Endothelial cell of hepatic sinusoid (primary cell): ENCODE measurements at regions not wholly inside any gene's neighbourhood (a gene's known extent, or its start where the extent isn't known, plus 50 kb on each side); places are given as distances from the start of the nearest gene placed in this dataset.
"Not testable (repeated sequence)": the region's sequence is repeated elsewhere in the genome, so short reads cannot be mapped to it uniquely, and the experiment has no call there.

Experiments used
- in situ Hi-C: cut with HindIII; loops from 2 replicates; pipeline ENCODE4 v1.10.0; 2017; ENCODE audit warnings: low sequenced_read_pairs

DNA sequence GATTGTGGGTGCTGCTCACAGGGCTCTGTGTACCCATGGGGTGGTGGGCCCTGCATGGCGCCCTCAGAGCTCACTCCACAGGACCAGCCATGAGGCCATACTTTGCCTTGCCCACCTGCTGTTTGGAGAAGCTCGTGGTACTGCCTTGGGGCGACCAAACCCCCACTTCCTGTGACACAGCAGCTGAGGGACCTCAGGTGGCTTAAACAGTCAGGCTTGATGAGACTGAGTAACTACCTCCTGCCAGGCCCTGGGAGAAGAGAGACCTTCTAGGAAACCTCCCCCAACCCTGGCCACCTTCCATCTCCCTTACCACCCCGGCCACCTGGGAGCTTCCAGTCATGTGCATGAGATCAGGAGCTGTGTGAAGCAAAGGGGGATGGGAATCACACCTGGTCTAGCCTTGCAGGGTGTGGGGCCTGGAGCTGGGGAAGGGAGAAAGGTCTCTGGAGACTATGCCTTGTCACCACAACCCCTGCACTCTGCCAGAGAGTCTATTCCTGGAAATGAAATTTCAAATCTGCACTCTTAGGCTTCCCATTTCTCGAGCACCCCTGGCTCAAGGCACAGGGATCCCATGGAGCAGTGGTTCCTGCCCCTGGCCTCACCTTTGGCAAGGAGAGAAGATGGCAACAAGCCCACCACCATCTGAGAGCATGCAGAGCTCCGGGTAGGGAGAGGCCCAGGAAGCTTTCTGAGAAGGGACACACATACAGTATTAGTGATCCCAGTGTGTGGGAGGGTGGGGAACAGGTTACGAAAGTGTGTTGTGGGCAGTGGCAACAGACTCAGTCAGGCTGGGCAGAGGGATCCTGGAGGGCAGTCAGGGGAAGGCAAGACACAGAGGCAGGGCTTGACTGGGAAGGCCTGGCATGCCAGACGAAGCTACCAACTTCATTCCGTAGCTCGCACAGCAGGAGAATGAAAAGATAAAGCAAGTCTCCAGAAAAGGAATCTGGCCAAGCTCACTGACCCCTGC is 125.0 kb downstream of the URI1 start:
- in situ Hi-C loops: no loop called here

DNA sequence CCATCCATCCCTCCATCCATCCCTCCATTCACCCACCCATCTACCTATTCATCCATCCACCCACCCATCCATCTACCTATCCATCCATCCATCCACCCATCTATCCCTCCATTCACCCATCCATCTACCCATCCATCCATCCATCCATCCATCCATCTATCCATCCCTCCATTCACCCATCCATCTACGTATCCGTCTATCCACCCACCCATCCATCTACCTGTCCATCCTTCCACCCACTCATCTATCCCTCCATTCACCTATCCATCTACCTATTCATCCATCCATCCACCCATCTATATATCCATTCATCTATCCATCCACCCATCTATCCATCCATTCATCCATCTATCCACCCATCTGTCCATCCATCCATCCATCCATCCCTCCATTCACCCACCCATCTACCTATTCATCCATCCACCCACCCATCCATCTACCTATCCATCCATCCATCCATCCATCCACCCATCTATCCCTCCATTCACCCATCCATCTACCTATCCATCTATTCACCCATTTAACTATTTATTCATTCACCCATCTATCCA is 126.0 kb downstream of the URI1 start:
- in situ Hi-C loops: not testable (repeated sequence)

DNA sequence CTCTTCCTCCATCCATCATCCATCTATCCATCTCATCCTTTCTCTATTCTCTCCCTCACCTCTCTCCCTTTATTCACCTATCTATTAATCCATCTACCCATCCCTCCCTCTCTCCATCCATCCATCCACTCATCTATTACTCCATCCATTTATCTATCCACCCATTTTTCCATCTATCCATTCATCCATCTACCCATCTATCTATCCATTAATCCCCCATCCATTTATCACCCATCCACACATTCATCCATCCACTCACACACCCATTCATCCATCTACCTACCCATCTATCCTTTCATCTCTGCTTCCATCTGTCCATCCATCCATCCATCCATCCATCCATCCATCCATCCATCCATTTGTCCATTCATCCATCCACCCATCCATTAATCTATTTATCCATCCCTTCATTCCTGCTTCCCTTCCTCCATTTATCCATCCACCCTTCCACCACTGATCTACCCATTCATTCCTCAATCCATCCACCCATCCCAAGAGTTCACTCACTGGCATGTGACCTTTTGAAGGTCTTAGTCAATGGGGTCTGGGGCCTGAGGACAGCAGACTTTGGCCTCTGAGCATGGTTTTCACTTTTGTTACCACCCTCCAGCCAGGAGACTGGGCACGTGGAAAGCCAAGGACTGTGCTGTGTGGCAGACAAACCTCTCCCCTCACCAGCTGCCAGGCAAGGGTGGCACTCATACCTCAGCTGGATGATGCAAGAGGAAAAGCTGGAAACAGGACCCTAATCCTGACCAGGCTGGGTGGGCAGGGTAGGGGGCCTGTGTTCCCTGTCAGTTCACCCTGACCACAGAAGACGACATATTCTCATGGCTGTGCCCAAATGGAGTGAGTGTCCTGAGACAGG is 126.7 kb downstream of the URI1 start:
- in situ Hi-C loops: no loop called here

DNA sequence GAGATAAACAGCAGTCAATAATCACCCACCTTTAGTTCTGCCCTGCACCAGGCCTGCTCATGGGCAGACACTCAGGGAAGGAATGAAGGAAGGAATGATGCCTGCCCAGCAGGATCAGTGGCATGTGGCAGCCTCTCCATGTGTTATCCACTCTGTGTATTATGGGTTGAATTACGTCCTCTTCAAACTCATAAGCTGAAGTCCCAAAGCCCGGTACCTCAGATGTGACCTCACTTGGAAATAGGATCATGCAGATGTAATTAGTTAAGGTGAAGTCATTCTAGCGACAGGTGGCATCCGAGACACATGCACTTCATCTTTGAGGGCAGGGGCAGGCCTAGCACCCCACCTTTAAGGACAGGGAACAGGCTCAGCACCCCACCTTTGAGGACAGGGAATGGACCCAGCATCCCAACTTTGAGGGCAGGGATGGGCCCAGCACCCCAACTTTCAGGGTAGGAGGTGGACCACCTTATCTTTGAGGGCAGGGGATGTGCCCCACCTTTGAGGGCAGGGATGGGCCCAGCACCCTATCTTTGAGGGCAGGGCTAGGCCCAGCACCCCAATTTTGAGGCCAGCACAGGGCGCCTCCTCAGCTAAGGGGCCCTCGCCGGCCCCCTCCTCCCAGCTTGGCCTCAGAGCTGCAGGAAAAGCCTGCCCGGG is 127.6 kb downstream of the URI1 start:
- in situ Hi-C loops: no loop called here

DNA sequence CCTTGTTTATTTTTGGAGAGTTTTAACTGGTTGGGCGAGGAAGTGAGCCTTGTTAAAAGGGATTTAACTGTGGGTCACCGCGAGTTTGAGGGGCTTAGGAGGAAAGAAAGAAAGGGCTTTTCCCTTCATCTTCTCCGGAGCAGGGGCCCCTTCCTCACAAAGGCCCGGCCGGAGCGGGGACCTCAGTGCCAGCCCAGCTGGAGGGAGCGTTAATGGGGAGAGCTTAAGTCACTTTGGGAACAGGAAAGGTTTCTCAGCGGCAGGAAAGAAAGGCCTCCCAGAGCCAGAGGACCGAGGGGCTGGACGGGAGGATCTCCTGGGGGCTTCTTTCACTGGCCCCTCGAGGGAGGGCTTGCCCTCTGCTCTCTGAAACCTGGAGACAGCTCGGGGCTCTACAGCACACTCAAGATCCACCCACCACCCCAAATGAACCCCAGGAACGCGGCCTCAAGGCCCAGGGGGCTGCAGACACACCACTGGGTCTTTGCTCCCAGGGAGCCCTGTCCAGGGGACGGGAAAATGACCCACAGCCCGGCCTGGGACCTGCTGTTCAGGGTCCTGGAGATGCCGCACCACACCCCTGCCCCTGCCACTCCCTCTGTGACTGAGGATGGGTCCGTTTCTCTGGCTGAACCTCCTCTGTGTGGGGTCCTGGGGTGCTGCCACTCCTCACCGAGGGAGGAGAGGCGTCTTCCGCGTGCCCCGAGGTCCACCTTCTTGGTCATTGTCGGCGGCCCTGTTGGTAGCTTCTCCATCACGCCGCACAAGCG is 128.3 kb downstream of the URI1 start:
- in situ Hi-C loops: no loop called here

DNA sequence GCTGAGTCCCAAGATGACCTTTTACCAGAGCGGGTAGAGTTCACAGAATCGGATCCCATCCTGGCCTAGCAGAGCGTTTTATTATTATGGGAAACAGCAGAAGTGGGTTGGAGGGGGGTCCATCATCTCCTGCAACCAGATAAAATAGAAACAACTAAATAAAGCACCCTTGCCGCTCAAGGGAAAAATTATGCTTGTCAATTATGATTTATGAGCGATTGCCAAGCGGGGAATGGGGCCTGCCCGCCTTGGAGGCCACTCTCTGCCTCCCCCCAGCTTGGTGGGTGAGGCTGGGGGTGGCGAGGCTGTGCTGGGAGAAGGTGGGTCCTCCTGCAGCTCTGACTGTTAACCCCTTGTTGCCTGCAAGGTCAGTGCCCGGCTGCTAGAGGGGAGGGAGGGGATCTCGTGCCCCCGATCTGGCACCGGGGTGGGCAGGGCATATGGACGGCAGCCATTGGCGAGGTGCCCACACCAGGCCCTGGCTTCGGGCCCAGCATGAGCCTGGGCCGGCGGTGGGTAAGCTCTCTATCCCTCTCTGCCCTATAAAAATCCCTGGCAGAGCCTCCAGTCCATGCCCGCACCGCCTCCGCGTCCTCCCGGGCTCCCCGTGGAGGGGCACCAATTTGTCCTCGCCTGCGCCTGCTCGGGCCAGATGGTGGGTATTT is 129.1 kb downstream of the URI1 start:
- in situ Hi-C loops: no loop called here

DNA sequence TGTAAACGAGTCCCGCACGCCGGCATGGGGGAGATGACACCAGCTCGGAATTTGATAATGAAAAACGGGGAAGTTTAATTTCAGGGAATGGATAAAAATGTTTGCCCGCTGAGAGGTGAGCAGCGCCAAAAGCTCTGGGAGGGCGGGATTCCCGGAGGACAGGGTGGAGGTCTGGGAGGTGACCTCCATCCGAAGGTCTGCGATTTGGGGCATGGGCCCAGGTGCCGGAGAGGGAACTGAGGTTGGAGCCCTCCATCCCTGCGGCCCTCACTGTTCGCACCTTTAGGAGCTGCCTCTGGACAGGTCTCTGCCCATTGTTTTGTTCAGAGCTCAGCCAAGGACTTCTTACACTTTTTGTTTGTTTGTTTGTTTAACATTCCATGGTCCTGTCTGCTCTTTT is 129.8 kb downstream of the URI1 start:
- in situ Hi-C loops: no loop called here

DNA sequence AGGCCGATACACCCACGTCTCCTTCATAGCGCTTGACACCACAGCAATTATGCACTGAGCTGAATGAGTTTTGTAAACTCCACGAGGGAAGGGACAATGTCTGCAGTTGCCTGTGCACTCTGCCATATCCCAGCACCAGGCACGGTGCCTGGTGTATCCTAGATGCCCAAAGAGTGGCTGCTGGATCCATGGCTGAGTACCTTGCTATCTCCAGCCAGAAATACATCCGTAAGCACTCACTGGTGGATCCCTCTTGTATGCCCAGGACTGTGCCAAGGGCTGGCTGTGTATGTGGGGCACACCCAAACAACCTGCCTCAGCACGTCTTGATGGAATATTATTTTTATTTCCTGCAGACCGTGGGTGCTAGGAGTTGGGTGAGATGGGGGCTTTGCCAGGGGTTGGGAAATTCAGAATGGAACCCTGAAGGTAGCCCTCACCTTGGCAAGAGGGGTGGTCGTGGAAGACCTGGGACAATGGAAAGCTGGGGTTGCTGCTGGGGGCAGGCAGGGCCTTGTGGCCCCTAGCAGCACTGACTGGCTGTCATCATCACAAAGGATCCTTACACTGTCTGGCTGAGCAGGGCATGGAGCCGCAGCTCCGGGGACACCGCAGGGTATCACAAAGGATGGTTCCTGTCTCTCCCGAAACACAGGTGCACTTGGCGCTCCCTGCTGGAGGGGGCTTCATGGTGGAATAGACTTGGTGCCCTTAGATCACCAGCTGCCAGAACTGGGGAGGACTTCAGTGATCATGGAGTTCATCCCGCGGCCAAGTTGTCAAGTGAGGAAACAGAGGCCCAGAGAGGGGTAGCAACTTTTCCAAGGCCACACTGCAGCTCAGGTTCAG is 131.3 kb downstream of the URI1 start:
- in situ Hi-C loops: no loop called here

DNA sequence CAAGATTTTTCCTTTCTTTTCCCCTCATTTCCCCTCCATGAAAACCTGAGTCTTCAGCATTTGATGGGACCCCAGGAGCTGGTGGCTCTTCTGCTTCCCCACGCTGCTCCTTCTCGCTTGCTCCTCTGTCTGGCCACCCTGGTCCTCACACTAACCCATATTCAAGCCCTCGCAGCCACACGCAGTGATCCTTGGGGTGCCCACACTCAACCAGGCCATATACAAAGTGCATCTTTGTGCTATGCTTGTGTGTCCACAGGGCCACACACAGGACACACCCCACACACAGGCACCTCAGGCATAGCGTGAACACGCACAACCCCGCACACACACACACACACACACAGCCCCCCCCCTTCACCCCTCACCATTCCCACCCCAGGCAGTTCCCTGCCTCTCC is 132.1 kb downstream of the URI1 start:
- in situ Hi-C loops: no loop called here

DNA sequence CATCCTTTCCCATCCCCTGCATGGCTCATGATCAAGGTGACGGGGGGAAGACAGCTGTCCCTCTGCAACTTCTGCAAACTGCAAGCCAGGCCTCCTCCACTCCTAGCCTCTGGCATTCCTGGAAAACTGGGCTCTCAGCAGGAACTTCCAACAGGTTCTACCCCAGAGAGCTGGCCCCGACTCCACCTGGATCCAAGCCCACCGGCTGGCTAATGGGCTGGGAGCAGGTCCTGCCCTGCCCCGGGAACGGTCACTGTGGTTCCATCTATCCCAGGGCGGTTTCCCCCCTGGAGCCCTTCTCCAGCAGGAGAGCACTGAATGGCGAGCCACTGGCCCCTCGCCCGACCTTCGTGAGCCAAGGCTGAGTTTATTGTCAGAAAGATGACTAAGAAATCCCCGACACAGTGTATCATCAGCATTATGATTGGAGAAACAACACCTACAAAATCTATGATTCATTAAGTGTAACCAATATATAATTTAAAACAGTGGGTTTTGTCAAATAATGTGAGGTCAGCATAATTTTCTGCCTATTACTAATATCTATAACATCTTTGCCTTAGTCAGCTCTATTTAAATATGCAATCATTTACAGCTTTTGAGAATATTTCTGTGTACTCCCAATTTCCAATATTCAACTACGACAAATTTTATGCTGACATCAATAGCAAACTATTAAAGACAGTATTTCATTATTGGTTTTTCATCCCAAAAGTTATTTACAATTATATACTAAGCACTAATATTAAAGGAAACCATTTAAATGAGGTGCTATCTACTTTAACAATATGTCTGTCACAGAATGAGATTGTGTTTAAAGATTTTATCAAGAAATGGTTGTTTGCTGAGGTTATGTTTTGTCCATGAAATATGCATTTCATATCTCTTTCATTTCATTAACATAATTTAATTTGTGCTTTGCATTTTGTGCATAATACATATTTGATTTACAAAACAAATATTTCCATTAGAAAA is 133.0 kb downstream of the URI1 start:
- in situ Hi-C loops: no loop called here

DNA sequence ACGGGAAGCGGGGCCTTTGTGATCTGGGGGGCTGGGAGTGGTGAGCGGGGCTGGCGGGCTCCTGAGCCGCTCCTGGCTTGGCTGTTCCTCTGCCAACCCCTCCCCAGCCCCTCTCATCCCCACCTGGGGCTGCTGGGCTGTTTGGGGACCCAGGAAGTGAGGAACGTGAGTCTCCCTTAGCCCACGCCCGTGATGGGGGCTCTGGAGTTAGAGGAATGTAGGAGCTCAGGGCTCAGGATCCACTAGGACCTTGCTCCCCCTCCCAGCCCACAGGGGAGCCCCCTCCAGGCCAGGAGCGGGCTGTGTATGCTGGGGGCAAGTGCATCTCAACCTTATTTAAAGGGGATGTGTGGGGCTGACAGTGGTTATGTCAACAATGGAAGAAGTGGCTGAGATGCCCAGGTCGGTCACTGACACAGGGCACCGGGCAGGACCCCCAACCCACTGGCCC is 134.1 kb downstream of the URI1 start:
- in situ Hi-C loops: no loop called here

DNA sequence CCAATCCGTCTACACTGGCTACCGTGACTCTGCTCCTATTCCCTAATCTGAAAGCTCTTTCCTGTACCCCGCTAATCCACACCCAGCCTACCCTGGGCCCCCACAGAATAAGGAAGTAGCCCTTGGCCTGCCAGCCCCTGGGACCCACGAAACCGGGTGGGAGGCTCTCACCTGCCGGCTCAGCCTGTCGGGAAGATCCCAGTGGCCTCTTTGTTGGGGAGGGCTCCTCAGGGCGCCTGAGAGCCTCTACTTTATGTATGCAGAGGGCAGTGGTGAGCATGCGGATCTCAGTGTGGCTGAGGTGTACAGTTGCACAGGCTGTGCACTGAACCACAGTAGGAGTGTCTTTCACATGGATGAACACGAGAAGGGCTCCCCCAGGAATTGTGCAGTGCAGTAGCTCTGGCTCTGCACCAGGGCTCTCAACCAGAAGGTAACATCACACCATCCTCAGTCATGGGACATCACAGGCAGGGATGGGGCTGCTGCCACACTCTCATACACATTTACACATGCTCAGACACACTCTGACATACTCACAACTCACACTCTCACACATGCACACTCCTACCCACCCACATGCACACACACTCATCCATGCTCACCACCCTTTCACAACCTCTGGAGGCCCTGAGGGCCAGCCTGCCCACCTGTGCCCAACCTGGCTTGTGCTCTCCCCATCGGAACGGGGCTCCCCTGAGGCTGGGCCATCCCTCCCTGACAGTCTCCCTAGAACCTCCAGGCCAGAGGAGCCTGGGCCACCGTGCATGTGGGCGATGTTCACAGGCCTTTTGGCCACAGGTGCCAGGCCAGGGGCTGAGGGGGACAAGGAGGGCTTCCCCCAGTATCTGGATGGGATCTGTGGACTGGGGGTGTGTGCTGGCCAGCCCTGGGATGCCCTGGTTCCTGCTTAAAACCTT is 135.0 kb downstream of the URI1 start:
- in situ Hi-C loops: no loop called here

DNA sequence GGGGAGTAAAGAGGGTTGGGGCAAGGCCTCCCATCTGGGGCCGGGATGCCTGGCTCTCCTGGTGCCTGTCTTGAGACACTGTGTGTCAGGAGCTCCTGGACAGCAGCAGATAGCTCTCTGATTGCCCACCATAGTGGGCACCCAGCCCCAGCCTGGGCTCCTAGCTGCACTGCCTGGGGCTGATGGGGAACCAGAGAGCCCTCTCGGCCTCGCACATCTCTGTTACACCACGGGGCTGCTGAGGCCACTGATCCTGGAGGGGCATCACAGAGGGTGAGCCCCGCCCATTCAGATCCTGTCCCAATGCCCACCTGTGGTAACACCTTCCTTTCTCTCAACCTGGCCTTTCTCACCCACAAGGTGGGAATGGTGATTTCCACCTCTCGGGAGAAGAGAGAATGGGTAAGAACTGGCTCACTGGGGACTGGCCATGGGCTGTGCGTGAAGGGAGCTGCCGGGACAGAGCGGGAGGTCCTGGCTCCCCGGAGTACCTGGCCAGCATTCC is 135.9 kb downstream of the URI1 start:
- in situ Hi-C loops: no loop called here

DNA sequence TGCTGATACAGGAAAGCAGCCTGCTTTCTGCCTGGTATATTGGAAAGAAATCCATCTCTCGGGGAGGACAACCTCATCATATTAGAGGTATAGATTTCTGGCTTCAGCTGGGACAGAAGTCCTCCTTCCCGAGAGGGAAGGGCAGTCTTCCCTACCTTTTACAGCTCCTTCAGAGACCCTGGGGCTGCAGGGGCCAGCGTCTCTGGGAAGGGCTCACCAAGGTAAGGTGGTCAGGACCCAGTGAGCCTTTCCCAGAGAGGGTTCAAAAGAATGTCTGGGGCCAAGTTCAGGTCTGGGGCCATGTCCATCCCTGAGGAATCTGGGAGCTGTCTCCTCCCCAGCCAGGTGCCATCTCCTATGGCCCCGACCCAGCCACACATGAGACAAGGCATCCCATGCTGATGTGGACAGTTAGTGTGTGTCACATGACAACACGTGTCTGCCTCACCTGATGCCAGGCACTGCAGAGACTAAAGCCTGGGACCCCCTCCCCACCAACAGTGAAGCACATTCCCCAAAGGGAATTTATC is 136.4 kb downstream of the URI1 start:
- in situ Hi-C loops: no loop called here

DNA sequence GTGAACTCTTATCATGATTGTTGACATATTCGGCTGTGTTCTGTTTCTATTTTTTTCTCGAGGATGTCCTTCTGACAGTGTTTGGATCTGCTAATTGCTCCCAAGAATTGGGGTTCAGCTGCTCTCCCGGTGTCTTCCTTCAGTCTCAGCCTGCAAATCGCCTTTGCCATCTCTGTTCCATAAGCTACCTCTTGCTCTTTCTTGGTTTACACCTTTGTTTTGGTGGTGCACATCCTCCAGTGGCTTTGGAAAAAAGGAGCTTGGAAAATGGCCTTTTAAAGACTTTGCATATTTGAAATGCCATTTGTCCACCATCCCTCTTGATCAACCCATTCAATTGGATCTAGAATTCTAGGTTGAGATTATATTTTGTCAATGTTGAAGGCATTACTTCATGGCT is 137.2 kb downstream of the URI1 start:
- in situ Hi-C loops: no loop called here

DNA sequence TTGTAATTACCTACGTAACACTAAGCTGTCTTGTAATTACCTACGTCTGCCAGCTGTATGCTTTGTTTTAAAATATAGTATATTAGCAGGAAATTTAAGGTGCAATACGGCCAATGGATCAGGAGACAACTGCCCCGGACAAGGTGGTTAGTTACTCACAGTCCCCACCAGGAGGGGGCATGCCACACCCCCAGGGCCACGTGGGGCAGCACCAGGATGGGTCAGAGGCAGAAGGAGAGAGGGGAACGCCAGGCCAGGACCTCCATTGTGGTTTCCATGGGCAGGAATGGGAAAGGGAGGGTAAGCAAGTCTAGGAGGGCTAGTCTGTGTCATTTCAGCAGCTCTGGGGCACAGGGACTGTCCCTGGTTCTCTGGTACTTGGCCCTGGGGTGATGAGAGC is 140.1 kb downstream of the URI1 start:
- in situ Hi-C loops: no loop called here
